ENCODE measurements at regions not wholly inside any gene's neighbourhood (a gene's known extent, or its start where the extent isn't known, plus 50 kb on each side); places are given as distances from the start of the nearest gene placed in this dataset.

DNA sequence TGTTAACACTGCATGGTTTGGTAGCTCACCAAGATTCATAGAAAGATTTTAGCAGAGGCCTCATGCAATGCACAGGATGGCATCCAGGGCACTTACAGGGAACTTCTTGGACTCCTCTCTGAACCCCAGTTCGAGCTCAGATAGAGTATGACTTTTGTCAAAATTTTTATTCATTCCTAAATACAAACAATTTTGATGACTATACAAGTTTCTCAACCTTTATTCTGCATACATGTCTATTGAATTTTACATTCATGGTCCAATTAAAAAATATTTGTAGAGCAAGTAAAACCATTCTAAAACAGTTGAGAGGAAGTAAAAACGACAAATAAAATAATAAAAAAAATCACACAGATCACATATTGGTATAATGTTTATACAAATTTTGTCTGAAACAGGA lies 219.0 kb upstream of the MAN1A1 start:
- Histone ChIP-seq H2BK12ac (ENCODE audit: insufficient read length, low read depth, low read length) (no peak overlapping the region), H3K56ac (ENCODE audit: insufficient read length, low read depth, low read length) (no peak overlapping the region), H2BK20ac (ENCODE audit: low read depth, low read length, poor library complexity, severe bottlenecking) (no peak overlapping the region), H3K4me1 (ENCODE audit: insufficient read depth, low read length) (no peaks in the 10 kb centered on the region), H3K9me3 (ENCODE audit: control insufficient read depth, low read depth, low read length) (no peaks in the 10 kb centered on the region), H4K20me1 (ENCODE audit: control insufficient read depth, insufficient read depth, insufficient read length) (no peaks in the 10 kb centered on the region), H2BK15ac (ENCODE audit: low read depth, low read length) (no peak overlapping the region), H3K4me2 (ENCODE audit: insufficient read depth, insufficient read length, low read length) (no peak overlapping the region), H3T11ph (ENCODE audit: low read length) (no peak overlapping the region), H4K8ac (replicated peaks; ENCODE audit: insufficient read length, low read depth, low read length) (no peak overlapping the region), H4K5ac (ENCODE audit: insufficient read length, low read depth, low read length) (no peak overlapping the region), H3K79me1 (ENCODE audit: insufficient read depth, low read depth, low read length, poor library complexity, severe bottlenecking) (no peaks in the 10 kb centered on the region), H3K14ac (ENCODE audit: insufficient read depth, low read length) (no peak overlapping the region), H2BK5ac (ENCODE audit: insufficient read length, low read length) (no peak overlapping the region), H3K23ac (ENCODE audit: insufficient read length, low read depth, low read length) (no peak overlapping the region), H3K4ac (ENCODE audit: low read depth, low read length) (no peak overlapping the region), H3K9ac (ENCODE audit: extremely low read depth, insufficient read length, low read length) (no peak overlapping the region), H3K27ac (ENCODE audit: insufficient read length, low read depth, low read length) (no peak overlapping the region), H4K91ac (ENCODE audit: insufficient read length, low read depth, low read length) (no peak overlapping the region), H3K27me3 (ENCODE audit: insufficient read depth, low read length) (no peaks in the 10 kb centered on the region), H3K18ac (ENCODE audit: insufficient read length, low read depth, low read length) (no peak overlapping the region), H2BK120ac (ENCODE audit: low read depth, low read length, poor library complexity, severe bottlenecking) (no peak overlapping the region), H3K79me2 (ENCODE audit: insufficient read depth, low read length) (no peaks in the 10 kb centered on the region), H2AFZ (ENCODE audit: low read length) (no peak overlapping the region), H2AK5ac (ENCODE audit: insufficient read length, low read length) (no peak overlapping the region), H3K23me2 (ENCODE audit: insufficient read length, low read depth, low read length, poor library complexity, severe bottlenecking) (no peaks in the 10 kb centered on the region)
- no peak overlapping the region for H3K27ac Mint-ChIP-seq
- no peak overlapping the region for H3K4me3 Mint-ChIP-seq
- TF ChIP-seq, protein P1, sequence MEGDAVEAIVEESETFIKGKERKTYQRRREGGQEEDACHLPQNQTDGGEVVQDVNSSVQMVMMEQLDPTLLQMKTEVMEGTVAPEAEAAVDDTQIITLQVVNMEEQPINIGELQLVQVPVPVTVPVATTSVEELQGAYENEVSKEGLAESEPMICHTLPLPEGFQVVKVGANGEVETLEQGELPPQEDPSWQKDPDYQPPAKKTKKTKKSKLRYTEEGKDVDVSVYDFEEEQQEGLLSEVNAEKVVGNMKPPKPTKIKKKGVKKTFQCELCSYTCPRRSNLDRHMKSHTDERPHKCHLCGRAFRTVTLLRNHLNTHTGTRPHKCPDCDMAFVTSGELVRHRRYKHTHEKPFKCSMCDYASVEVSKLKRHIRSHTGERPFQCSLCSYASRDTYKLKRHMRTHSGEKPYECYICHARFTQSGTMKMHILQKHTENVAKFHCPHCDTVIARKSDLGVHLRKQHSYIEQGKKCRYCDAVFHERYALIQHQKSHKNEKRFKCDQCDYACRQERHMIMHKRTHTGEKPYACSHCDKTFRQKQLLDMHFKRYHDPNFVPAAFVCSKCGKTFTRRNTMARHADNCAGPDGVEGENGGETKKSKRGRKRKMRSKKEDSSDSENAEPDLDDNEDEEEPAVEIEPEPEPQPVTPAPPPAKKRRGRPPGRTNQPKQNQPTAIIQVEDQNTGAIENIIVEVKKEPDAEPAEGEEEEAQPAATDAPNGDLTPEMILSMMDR (conservative IDR thresholded peaks at IDR 0.05), result no peak
- no peaks in the 10 kb centered on the region for H3K36me3 Mint-ChIP-seq (ENCODE audit: insufficient read depth in 1 of 3, low read depth in 3 of 3)
- no peaks in the 10 kb centered on the region for H3K9me3 Mint-ChIP-seq
- DNase-seq, result no peak
- H3K27me3 Mint-ChIP-seq (ENCODE audit: low read depth), result peaks cover 15% of the 10 kb centered on the region
- H3K4me1 Mint-ChIP-seq, result no peaks in the 10 kb centered on the region
- no CpG with 5 or more reads among the region's 2 CpGs for WGBS (ENCODE audit: extremely low coverage, insufficient read length, low lambda C conversion rate)

Measured in H9 (cell line).